ENCODE measurements at regions not wholly inside any gene's neighbourhood (a gene's known extent, or its start where the extent isn't known, plus 50 kb on each side); places are given as distances from the start of the nearest gene placed in this dataset.
A peak's percentile ranks its signal among the peaks of the same experiment; 100 is the strongest.

GRCh38 chr3:168273036-168273435 lies 177.3 kb upstream of the GOLIM4 start:
- ATAC-seq (ENCODE audit: poor library complexity) (no peak), DNase-seq (no peak)
- intact Hi-C loops (cut with DNase I) = no loop called here

GRCh38 chr3:168272343-168272985 lies 176.7 kb upstream of the GOLIM4 start:
- DNase-seq = no peak
- intact Hi-C loops (cut with DNase I) = no loop called here
- no peak for ATAC-seq (ENCODE audit: poor library complexity)

- DNase-seq (no peak), ATAC-seq (ENCODE audit: poor library complexity) (no peak)
- intact Hi-C loops (cut with DNase I) = no loop called here
Observed at GRCh38 chr3:168271932-168272331, 176.2 kb upstream of the GOLIM4 start.

GRCh38 chr3:168269001-168269400 lies 173.3 kb upstream of the GOLIM4 start:
- DNase-seq (no peak), ATAC-seq (ENCODE audit: poor library complexity) (no peak)
- intact Hi-C loops (cut with DNase I) = no loop called here

GRCh38 chr3:168267179-168267578 lies 171.5 kb upstream of the GOLIM4 start:
- intact Hi-C loops (cut with DNase I) = no loop called here
- DNase-seq = no peak
- ATAC-seq (ENCODE audit: poor library complexity) = no peak

- intact Hi-C loops (cut with DNase I) = no loop called here
- no peak for DNase-seq
- no peak for ATAC-seq (ENCODE audit: poor library complexity)
Observed at GRCh38 chr3:168266335-168266734, 170.6 kb upstream of the GOLIM4 start.

GRCh38 chr3:168262887-168263286 lies 167.2 kb upstream of the GOLIM4 start:
- ATAC-seq (ENCODE audit: poor library complexity) (no peak), DNase-seq (no peak)
- intact Hi-C loops (cut with DNase I) = no loop called here

- no peak for DNase-seq
- ATAC-seq (ENCODE audit: poor library complexity) = no peak
- intact Hi-C loops (cut with DNase I) = no loop called here
Observed at GRCh38 chr3:168260859-168261258, 165.1 kb upstream of the GOLIM4 start.

- DNase-seq (no peak), ATAC-seq (ENCODE audit: poor library complexity) (no peak)
- intact Hi-C loops (cut with DNase I) = no loop called here
Observed at GRCh38 chr3:168251371-168251770, 155.6 kb upstream of the GOLIM4 start.

GRCh38 chr3:168250415-168250861 lies 154.7 kb upstream of the GOLIM4 start:
- intact Hi-C loops (cut with DNase I) = no loop called here
- ATAC-seq (ENCODE audit: poor library complexity) = peak; percentile 18
- DNase-seq = no peak

- peak; percentile 97 for ATAC-seq (ENCODE audit: poor library complexity)
Observed at GRCh38 chr3:168249550-168250414, 154.1 kb upstream of the GOLIM4 start.

GRCh38 chr3:168249205-168249549 lies 153.5 kb upstream of the GOLIM4 start:
- intact Hi-C loops (cut with DNase I) = no loop called here
- DNase-seq (no peak), ATAC-seq (ENCODE audit: poor library complexity) (peak; percentile 17)

More at GRCh38 chr3:168249550-168250414, 154.1 kb upstream of the GOLIM4 start:
- DNase-seq = peak; percentile 87
- intact Hi-C loops (cut with DNase I) = no loop called here

GRCh38 chr3:168248383-168249204 lies 152.9 kb upstream of the GOLIM4 start:
- DNase-seq (peak; percentile 54), ATAC-seq (ENCODE audit: poor library complexity) (peak; percentile 77)
- intact Hi-C loops (cut with DNase I) = no loop called here

- DNase-seq = no peak
- ATAC-seq (ENCODE audit: poor library complexity) = no peak
- intact Hi-C loops (cut with DNase I) = no loop called here
Observed at GRCh38 chr3:168241156-168241555, 145.4 kb upstream of the GOLIM4 start.

GRCh38 chr3:168239287-168239686 lies 143.6 kb upstream of the GOLIM4 start:
- ATAC-seq (ENCODE audit: poor library complexity) = no peak
- no peak for DNase-seq
- intact Hi-C loops (cut with DNase I) = no loop called here

- intact Hi-C loops (cut with DNase I) = no loop called here
- no peak for DNase-seq
- no peak for ATAC-seq (ENCODE audit: poor library complexity)
Observed at GRCh38 chr3:168233001-168233400, 137.3 kb upstream of the GOLIM4 start.

GRCh38 chr3:168223085-168223484 lies 127.4 kb upstream of the GOLIM4 start:
- intact Hi-C loops (cut with DNase I) = no loop called here
- no peak for DNase-seq
- ATAC-seq (ENCODE audit: poor library complexity) = no peak

- DNase-seq (no peak), ATAC-seq (ENCODE audit: poor library complexity) (no peak)
- intact Hi-C loops (cut with DNase I) = no loop called here
Observed at GRCh38 chr3:168220556-168220955, 124.8 kb upstream of the GOLIM4 start.

- DNase-seq = no peak
- intact Hi-C loops (cut with DNase I) = no loop called here
- no peak for ATAC-seq (ENCODE audit: poor library complexity)
Observed at GRCh38 chr3:168219530-168219929, 123.8 kb upstream of the GOLIM4 start.

All from Right ventricle myocardium superior (tissue), 1 donor.